Heart right ventricle (tissue), 16 donors: ENCODE measurements at regions not wholly inside any gene's neighbourhood (a gene's known extent, or its start where the extent isn't known, plus 50 kb on each side); places are given as distances from the start of the nearest gene placed in this dataset.

Experiments
- ATAC-seq, 8 donors: fragments of 200-7000 bp; cut with Tn5 transposase; one replicate each; pipeline ENCODE4 v1.9.1; 2020; ENCODE audit warnings: mild to moderate bottlenecking in 8 of 8, moderate library complexity in 8 of 8, moderate number of reproducible peaks in 1 of 8
- DNase-seq, 2 donors: peaks; one replicate each; pipeline ENCODE4 v3.0.0-alpha.2; 2020
- H3K27ac ChIP-seq, 10 donors: fragments of 200-600 bp; sonication (generic) in 2 of 10; one replicate each; pipeline versions ENCODE4 v1.5.0 to v1.8.0; 2020 to 2022; ENCODE audit warnings: mild to moderate bottlenecking in 3 of 10
- H3K27me3 ChIP-seq, 7 donors: fragments of 200-600 bp; one replicate each; pipeline ENCODE4 v1.8.0; 2021 to 2022; ENCODE audit warnings: mild to moderate bottlenecking in 2 of 7
- H3K36me3 ChIP-seq, 9 donors: fragments of 200-600 bp; sonication (generic) in 1 of 9; one replicate each; pipeline versions ENCODE4 v1.5.0 to v1.8.0; 2020 to 2022; ENCODE audit warnings: mild to moderate bottlenecking in 2 of 9
- H3K4me1 ChIP-seq, 9 donors: fragments of 200-600 bp; sonication (generic) in 1 of 9; one replicate each; pipeline versions ENCODE4 v1.5.0 to v1.8.0; 2020 to 2022; ENCODE audit warnings: mild to moderate bottlenecking in 4 of 9
- H3K4me3 ChIP-seq, 10 donors: fragments of 200-600 bp; sonication (generic) in 2 of 10; one replicate each; pipeline versions ENCODE4 v1.5.0 to v1.8.0; 2020 to 2022; ENCODE audit warnings: mild to moderate bottlenecking in 7 of 10, moderate library complexity in 2 of 10
- H3K9me3 ChIP-seq, 11 donors: fragments of 200-600 bp in 10 of 11; sonication (generic) in 2 of 11; one replicate each; pipeline versions ENCODE4 v1.5.0 to v1.8.0; 2013 to 2022; ENCODE audit warnings: mild to moderate bottlenecking in 2 of 11, control low read depth in 1 of 11, moderate library complexity in 1 of 11
- WGBS, 2 donors: extraction: QIAGEN DNeasy Blood & Tissue Kit; methylation state at CpG; one replicate each; pipeline ENCODE4 v1.1.7; 2013; ENCODE audit warnings: inconsistent platforms in 1 of 2; 5-methylcytosine and 5-hydroxymethylcytosine counted together
- intact Hi-C, 10 donors: fragments of 100-400 bp; cut with DNase I; formaldehyde crosslinking; loops; one replicate each; pipeline versions ENCODE4 v1.11.1 to v1.14.2; 2022
- TF ChIP-seq, protein P1 (sequence below), 9 donors: fragments of 200-600 bp; sonication (generic) in 2 of 9; IDR thresholded peaks; one replicate each; pipeline versions ENCODE4 v1.5.0 to v1.8.0; 2021 to 2022; ENCODE audit warnings: antibody characterized with exemption in 9 of 9, mild to moderate bottlenecking in 5 of 9, moderate library complexity in 1 of 9
- donor health status: Arrhythmogenic right ventricular cardiomyopathy.
- donor health status: ischemic (EF 13 %, LVEDD 7.1; RV severe dilation, severe dysfunction).
- donor health status: healthy with polysubstance abuse.
- donor health status: DM: no; HTN: yes; CAD: no.
- donor health status: DM: no; HTN: no; CAD: no.
- donor health status: ischemic (EF 25% LVEDD 6.9; RV normal size, moderate dysfunction).
- donor health status: ischemic (EF 25% LVEDD 5.7; RV mildly dilated, moderate dysfunction).
- donor health status: healthy.
- donor health status: DM: yes; HTN: yes; CAD: no.
- donor health status: Ischemic cardiomyopathy.
- donor health status: ischemic (EF 35%, LVEDD 5.7; RV mildly dilated, moderate dysfunction).
- donor health status: nonischemic (EF 11% LVEDD 7.7; RV severe dilation, severe dysfunction).
- donor health status: DM: yes; HTN: yes; CAD: no.
- donor health status: PGD.
- donor health status: ischemic (EF 29% LVEDD 5.4; RV normal size, mild dysfunction).
- donor health status: nonischemic (EF 23%, LVEDD 6.1; RV moderate dilation, normal function).

DNA sequence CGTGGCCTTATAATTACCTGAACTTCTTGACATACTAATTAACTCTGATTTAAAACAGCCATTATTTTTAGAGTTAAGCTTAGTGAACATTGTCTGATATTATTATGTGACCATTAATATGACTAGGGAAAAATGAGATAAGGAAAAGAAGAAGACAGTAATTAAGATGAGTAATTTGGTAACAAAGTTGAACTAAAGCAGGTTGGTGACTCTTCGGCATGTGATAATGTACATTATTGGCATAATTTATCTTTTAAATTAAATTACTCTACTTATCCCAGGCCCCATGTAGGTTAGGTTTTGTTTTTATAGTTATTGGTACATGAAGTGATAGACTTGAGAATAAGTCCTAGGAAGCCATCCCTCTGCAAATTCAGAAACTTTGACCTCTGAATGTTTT lies 249.7 kb upstream of the CFAP20DC start:
- TF ChIP-seq, protein P1, sequence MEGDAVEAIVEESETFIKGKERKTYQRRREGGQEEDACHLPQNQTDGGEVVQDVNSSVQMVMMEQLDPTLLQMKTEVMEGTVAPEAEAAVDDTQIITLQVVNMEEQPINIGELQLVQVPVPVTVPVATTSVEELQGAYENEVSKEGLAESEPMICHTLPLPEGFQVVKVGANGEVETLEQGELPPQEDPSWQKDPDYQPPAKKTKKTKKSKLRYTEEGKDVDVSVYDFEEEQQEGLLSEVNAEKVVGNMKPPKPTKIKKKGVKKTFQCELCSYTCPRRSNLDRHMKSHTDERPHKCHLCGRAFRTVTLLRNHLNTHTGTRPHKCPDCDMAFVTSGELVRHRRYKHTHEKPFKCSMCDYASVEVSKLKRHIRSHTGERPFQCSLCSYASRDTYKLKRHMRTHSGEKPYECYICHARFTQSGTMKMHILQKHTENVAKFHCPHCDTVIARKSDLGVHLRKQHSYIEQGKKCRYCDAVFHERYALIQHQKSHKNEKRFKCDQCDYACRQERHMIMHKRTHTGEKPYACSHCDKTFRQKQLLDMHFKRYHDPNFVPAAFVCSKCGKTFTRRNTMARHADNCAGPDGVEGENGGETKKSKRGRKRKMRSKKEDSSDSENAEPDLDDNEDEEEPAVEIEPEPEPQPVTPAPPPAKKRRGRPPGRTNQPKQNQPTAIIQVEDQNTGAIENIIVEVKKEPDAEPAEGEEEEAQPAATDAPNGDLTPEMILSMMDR (IDR thresholded peaks at IDR 0.05): no peak
- WGBS, 2 donors: 88 to 91% methylated on average over 2 of the region's 2 CpGs
- DNase-seq: no peak
- Histone ChIP-seq H3K9me3 (peaks cover 0 to 14% (median 0%) of the 10 kb centered on the region in 11 donors), H3K4me3 (no peak overlapping the region), H3K27ac (no peak overlapping the region), H3K36me3 (no peaks in the 10 kb centered on the region), H3K27me3 (no peaks in the 10 kb centered on the region), H3K4me1 (peaks cover 0 to 10% (median 0%) of the 10 kb centered on the region in 9 donors)
- ATAC-seq: no peak
- intact Hi-C loops: no loop called here

DNA sequence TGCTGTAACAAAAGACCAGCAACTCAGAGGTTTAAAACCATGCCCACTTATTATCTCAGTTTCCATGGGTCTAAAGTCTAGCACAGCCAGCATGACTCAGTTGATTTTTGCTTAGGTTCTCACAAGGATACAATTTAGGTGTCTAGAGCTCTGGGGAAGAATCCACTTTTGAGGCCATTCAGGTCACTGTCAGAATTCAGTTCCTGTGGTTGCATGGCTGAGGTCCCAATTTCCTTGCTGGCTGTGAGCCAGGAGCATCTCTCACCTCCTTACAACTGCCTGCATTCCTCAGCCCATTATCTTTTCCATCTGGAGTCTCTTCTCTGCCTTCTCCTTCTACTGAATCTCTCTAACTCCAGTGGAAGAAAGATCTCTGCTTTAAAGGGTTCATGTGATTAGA lies 240.5 kb upstream of the CFAP20DC start:
- TF ChIP-seq, protein P1 (IDR thresholded peaks at IDR 0.05): no peak
- peaks cover 0 to 24% (median 0%) of the 10 kb centered on the region in 11 donors for H3K9me3 ChIP-seq
- no peak overlapping the region for H3K4me3 ChIP-seq
- no peak overlapping the region for H3K27ac ChIP-seq
- DNase-seq (no peak), ATAC-seq (no peak)
- H3K27me3 ChIP-seq: no peaks in the 10 kb centered on the region
- intact Hi-C loops: no loop called here
- H3K36me3 ChIP-seq: no peaks in the 10 kb centered on the region
- peaks cover 0 to 11% (median 0%) of the 10 kb centered on the region in 9 donors for H3K4me1 ChIP-seq

DNA sequence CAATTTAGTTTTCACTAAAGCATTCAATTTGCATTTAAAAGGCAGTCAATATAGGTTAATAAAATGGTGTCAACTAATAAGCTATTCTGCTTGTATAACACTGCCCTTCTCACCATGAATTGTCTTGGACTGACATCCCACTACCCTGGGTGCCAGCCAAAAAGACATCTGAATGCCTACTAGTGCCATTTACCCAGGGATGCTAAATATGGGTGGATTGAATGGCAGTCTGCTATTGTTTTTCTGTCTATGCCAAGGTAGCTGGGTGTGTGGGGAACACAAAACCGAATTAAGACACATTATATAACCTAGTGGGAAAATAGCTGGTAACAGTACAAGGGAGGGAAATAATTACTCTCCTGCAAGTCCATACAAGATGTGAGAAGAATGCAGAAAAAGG lies 240.0 kb upstream of the CFAP20DC start:
- DNase-seq: no peak
- WGBS, 2 donors: 75 to 86% methylated on average over 1 of the region's 1 CpG
- intact Hi-C loops: no loop called here

DNA sequence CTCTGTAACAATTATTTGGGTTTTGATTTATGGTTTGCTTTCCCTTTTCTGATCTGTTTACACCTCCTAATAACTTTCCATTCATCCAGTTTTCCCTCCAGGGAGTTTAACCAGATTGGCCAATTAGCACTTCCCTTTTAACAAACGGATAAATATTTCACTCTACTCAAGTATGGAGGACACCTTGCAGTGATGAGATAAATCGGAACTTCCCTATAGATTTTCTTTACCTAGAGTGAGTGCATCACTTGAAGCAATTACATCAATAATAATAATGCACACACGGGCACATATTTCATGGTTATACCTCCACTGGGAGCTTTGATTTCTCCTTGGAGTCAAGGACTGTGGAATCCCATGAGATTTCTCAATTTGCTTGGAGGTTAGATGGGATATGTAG lies 239.1 kb upstream of the CFAP20DC start:
- peaks cover 0 to 11% (median 0%) of the 10 kb centered on the region in 9 donors for H3K4me1 ChIP-seq
- H3K36me3 ChIP-seq: no peaks in the 10 kb centered on the region
- no peak for ATAC-seq
- intact Hi-C loops: no loop called here
- DNase-seq: no peak
- H3K9me3 ChIP-seq: peaks cover 0 to 17% (median 0%) of the 10 kb centered on the region in 11 donors
- no peak overlapping the region for H3K27ac ChIP-seq
- WGBS, 2 donors: 47 to 50% methylated on average over 3 of the region's 3 CpGs
- TF ChIP-seq, protein P1 (IDR thresholded peaks at IDR 0.05): no peak
- no peak overlapping the region for H3K4me3 ChIP-seq
- no peaks in the 10 kb centered on the region for H3K27me3 ChIP-seq

More for the DNA sequence above, 240.0 kb upstream of the CFAP20DC start:
- no peaks in the 10 kb centered on the region for H3K27me3 ChIP-seq
- no peaks in the 10 kb centered on the region for H3K36me3 ChIP-seq
- H3K27ac ChIP-seq: no peak overlapping the region
- no peak for ATAC-seq
- H3K4me3 ChIP-seq: no peak overlapping the region
- H3K4me1 ChIP-seq: peaks cover 0 to 11% (median 0%) of the 10 kb centered on the region in 9 donors
- TF ChIP-seq, protein P1 (IDR thresholded peaks at IDR 0.05): no peak
- H3K9me3 ChIP-seq: peaks cover 0 to 24% (median 0%) of the 10 kb centered on the region in 11 donors
